ENCODE measurements at regions not wholly inside any gene's neighbourhood (a gene's known extent, or its start where the extent isn't known, plus 50 kb on each side); places are given as distances from the start of the nearest gene placed in this dataset.

GRCh38 chr12:61530456-61530855, 729.7 kb upstream of the USP15 start:
- H3K4me3 ChIP-seq (ENCODE audit: low read depth, poor library complexity, severe bottlenecking) = no peak overlapping the region
- intact Hi-C loops (cut with DNase I; ENCODE audit: low total_unique reads) = no loop called here
- no peak for DNase-seq (ENCODE audit: low spot score in 2 of 2)
- no peak for TF ChIP-seq CTCF (IDR thresholded peaks at IDR 0.05)
- no peak for TF ChIP-seq POLR2A (IDR thresholded peaks at IDR 0.05)

GRCh38 chr12:61531195-61531594, 729.0 kb upstream of the USP15 start:
- intact Hi-C loops (cut with DNase I; ENCODE audit: low total_unique reads) = no loop called here
- TF ChIP-seq CTCF (IDR thresholded peaks at IDR 0.05) = no peak
- no peak for TF ChIP-seq POLR2A (IDR thresholded peaks at IDR 0.05)
- no peak overlapping the region for H3K4me3 ChIP-seq (ENCODE audit: low read depth, poor library complexity, severe bottlenecking)
- WGBS, 2 donors = 55 to 64% methylated on average over 4 of the region's 4 CpGs
- no peak for DNase-seq (ENCODE audit: low spot score in 2 of 2)

GRCh38 chr12:61536117-61536516, 724.1 kb upstream of the USP15 start:
- WGBS, 2 donors = 65 to 78% methylated on average over 3 of the region's 3 CpGs
- no peak overlapping the region for H3K4me3 ChIP-seq (ENCODE audit: low read depth, poor library complexity, severe bottlenecking)
- TF ChIP-seq CTCF (IDR thresholded peaks at IDR 0.05) (no peak), POLR2A (IDR thresholded peaks at IDR 0.05) (no peak)
- DNase-seq (ENCODE audit: low spot score in 2 of 2) = no peak
- intact Hi-C loops (cut with DNase I; ENCODE audit: low total_unique reads) = no loop called here

- no peak overlapping the region for H3K4me3 ChIP-seq (ENCODE audit: low read depth, poor library complexity, severe bottlenecking)
- TF ChIP-seq CTCF (IDR thresholded peaks at IDR 0.05) = no peak
- no peak for TF ChIP-seq POLR2A (IDR thresholded peaks at IDR 0.05)
- intact Hi-C loops (cut with DNase I; ENCODE audit: low total_unique reads) = no loop called here
- DNase-seq (ENCODE audit: low spot score in 2 of 2) = no peak
- 69 to 74% methylated on average over 3 of the region's 3 CpGs for WGBS, 2 donors
Observed at GRCh38 chr12:61536525-61536924, 723.7 kb upstream of the USP15 start.

- 86 to 93% methylated on average over 2 of the region's 2 CpGs for WGBS, 2 donors
Observed at GRCh38 chr12:61538951-61539350, 721.3 kb upstream of the USP15 start.

More at GRCh38 chr12:61538951-61539350, 721.3 kb upstream of the USP15 start:
- intact Hi-C loops (cut with DNase I; ENCODE audit: low total_unique reads) = no loop called here
- no peak for TF ChIP-seq CTCF (IDR thresholded peaks at IDR 0.05)
- TF ChIP-seq POLR2A (IDR thresholded peaks at IDR 0.05) = no peak
- DNase-seq (ENCODE audit: low spot score in 2 of 2) = no peak
- no peak overlapping the region for H3K4me3 ChIP-seq (ENCODE audit: low read depth, poor library complexity, severe bottlenecking)
